Dedifferentiated amniotic fluid mesenchymal stem cell (primary cell): ENCODE measurements at regions not wholly inside any gene's neighbourhood (a gene's known extent, or its start where the extent isn't known, plus 50 kb on each side); places are given as distances from the start of the nearest gene placed in this dataset.
A peak's percentile ranks its signal among the peaks of the same experiment; 100 is the strongest.
"Not testable (repeated sequence)": the region's sequence is repeated elsewhere in the genome, so short reads cannot be mapped to it uniquely, and the experiment has no call there.

Experiments
- DNase-seq: peaks from one replicate; pipeline ENCODE4 v3.0.0-alpha.2; 2016; ENCODE audit errors: extremely low spot score

GRCh38 chr2:87572906-87573305 lies 175.0 kb upstream of the PLGLB2 start:
- DNase-seq: not testable (repeated sequence)

DNA sequence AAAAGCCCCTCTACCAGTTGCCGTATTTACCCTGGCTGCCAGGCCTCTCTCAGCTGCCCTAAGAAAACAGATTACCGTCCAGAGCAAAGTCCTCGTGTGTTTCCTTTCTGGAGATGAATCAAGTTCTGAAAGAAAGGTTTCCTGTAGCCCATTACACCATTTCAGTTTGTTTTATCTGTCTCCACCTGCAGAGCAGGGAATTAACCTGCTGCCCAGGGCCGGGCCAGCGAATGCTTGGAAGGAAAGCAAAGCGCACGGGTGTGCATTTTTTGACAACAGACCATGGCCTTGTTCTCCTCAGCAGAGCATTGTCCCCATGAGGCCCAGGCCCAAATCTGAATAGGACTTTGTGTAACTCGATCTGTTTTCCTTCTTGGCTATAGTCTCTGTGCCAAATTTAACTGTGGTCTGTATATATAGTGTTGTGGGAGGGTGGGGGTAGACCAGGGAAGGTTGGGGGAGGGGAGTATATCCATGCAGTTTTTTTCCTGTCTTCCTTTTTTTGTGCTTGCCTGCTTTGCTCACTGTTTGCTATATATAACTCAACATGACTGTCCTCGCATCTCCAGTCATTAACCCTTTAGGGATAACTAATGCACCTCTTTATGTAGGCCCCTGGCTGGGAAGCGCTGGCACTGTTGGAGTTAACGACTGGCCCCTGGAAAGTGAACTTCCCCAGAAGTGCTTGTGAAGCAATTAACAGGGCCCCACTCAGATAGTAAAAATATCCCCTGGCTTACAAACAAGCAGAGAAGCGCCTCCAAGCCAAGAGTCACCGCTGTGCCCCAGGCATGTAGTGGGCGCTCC lies 174.3 kb upstream of the PLGLB2 start:
- DNase-seq: not testable (repeated sequence)

DNA sequence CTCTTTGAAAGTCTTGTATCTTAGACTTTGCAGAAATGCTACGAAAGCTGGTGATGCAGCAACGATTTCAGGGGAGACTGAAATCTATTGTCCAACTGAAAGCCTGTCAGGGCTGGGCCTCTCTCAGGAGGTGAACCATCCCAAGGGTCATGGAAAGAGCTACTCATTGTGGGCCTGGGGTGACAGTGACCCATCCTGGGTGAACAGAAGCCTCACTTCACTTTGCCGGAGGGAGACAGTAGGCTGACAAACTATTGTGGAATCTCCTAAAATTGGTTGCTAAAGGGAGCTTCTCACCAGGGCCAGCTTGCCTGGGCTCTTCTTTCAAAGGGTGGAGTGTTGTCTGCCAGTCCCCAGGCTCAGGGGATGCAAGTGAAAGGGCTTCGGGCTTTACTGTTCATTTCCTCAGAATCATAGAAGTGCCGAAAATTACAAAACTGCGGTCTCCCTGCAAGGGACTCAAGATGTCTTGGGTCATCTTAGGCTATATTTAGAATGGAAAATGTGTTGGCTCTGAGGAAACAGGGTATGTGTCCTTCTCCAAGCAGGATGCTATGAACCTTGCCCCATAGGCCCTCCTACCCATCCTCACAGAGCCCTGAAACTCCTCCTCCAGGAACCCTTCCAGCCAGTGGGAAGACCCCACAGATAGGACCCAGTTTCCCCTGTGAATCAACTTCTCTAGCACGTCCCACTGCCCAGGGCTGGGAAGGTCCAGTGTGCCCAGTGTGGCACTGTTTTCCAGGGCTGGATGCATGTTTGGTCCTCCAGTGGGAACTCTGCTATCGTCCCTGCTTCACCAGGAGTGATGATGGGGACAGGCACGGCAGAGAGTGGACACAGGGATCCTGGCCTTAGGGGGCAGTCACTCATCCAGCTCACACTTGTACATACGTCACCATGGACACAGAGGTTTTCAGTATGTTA lies 173.4 kb upstream of the PLGLB2 start:
- DNase-seq: not testable (repeated sequence)

DNA sequence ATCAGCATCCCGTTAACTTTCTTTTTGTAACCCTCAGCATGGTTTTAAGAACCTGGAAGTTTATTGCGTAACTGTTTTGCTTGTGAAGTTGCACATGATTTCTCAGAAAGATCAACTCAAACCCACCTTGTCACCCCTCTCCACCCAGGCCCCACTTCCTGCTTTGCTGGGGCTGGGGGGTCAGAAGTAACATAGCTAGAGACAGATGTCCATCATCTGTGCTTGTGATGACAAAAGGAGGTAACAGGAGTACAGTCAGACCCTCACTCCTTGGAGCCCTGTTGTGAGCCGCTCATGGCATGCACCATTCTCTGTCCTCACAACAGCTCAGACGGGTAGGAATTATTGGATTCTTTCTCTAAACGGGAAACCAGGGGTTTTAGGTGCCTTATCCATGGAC lies 172.7 kb upstream of the PLGLB2 start:
- DNase-seq: not testable (repeated sequence)

GRCh38 chr2:87577358-87577757 lies 170.5 kb upstream of the PLGLB2 start:
- not testable (repeated sequence) for DNase-seq

DNA sequence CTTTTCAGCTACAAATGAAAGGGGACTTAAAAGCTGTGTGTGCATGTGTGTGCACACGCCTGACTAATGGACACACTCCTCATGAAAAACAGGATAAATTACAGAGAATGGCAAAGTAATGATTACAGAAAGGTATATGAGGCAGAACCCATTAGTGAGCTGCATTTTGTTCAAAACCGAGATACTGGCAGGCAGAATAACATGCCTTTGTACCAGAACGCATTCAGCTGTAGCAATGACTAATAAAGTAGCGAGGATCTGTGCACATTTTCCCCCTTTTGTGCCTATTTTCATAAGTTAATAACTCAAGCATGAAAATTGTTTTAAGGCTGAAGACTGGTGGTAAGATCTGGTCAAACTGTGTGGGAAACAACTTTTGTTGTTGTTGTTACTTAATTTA lies 165.7 kb upstream of the PLGLB2 start:
- not testable (repeated sequence) for DNase-seq

DNA sequence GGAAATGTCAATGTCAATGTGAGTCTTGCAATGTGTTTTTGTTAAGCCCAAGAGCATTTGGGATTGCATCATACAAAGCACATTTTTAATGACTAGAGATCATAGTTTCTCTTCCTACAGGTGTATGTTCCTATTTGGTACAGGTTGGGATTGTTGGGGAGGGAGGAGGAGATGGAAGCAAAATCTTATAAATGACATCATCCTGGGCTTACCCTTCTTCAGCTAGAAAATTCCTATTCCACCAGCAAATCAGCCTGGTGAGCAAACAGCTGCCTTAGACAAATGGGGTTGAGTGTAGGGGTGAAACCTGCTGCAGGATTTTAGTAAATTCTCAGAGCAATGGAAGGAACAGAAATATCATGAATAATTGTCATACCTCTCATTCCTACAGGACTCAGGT lies 165.3 kb upstream of the PLGLB2 start:
- peak; percentile 9 for DNase-seq

GRCh38 chr2:87583370-87583769 lies 164.5 kb upstream of the PLGLB2 start:
- not testable (repeated sequence) for DNase-seq

GRCh38 chr2:87583803-87584202 lies 164.1 kb upstream of the PLGLB2 start:
- not testable (repeated sequence) for DNase-seq

DNA sequence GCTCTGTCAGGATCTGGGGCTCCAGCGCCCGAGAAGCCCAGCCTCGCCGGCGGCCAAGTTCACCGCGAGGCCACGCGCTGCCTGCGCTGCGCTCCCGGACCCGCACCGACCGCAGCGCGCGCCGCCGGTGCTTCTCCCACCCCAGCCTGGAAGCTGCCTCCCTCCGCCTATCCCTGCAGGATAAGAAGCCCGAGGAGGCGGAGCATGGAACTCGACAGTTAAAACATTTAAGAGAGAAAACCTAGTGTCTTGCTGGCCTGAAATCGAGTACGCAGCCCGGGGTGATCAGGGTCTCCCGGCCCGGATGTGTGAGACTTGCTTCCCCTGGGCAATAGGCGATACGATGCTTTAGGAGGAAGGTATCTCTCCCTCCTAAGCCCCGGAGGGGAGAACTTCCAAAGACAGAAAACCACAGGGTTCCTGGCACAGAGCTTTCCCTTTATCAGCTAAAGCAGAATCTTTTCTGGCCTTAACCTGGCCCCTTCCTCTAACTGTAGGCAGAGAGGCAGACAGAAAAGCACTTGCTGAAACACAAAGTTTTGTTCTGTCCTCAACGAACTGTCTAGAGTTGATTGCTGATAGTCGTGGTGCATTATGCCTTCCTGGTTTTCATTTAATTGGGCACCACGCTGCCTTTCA lies 163.5 kb upstream of the PLGLB2 start:
- DNase-seq: peak; percentile 12

GRCh38 chr2:87587934-87588333 lies 160.0 kb upstream of the PLGLB2 start:
- not testable (repeated sequence) for DNase-seq

DNA sequence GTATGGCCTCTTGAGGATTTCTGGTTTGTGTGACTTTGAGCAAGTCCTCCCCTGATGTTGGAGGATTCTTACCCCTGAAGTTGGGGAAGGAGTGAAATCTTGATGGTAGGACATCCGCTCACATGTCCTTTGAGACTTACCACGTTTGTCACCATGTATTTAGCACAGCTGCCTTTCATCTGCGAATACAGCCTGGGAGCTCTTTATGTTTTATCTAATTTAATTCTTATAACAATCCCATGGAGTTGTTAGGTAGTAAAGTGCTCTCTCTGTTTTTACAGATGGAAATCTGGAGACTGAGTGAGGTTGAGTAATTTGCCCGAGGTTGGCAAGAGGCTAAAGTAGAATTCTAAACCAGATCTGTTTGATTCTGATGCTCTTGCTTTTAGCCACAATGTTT lies 154.9 kb upstream of the PLGLB2 start:
- not testable (repeated sequence) for DNase-seq

GRCh38 chr2:87593784-87594610 lies 153.9 kb upstream of the PLGLB2 start:
- DNase-seq: peak; percentile 14

- DNase-seq: not testable (repeated sequence)
Measured at GRCh38 chr2:87594611-87594992, 153.3 kb upstream of the PLGLB2 start.

DNA sequence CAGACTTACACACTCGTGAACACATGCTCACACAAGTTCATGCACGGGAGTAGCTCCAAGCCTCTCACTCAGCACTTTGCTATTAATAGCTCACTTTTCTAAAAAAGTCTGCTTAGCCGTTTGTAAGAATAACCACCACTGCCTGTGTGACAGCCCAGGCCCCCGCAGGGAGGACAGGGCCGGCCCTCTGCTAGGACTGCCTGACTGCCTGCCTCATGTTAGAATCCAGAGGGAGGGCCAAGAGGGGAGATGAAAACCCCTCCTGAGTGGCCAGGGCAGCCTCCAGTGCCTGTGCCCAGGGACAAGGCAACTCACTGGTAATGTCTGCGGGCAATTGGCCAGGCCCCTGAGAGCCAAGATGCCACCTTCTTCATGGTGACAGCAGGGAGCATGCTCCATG lies 152.9 kb upstream of the PLGLB2 start:
- DNase-seq: peak; percentile 3

DNA sequence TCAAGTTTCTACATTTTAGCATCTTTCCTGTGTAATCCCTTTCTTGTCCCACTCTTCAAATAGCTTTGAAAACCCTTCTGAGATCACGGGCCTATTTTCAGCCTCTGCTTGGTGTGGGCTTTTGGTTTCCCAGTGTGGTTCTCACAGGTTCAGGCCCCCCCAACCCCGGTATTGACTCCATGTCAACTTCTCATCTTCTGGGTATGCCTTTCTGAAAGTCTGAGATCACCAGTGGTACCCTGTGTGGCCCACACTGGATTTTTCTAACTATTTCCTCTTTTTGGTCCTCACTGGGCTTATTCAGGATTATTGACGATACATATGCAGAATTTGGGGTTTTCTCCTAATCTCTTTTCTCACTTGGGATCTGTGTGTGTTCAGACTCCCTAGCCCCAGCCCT lies 146.9 kb upstream of the PLGLB2 start:
- DNase-seq: not testable (repeated sequence)

- DNase-seq: not testable (repeated sequence)
Measured at GRCh38 chr2:87602118-87602517, 145.8 kb upstream of the PLGLB2 start.

- DNase-seq: not testable (repeated sequence)
Measured at GRCh38 chr2:87602728-87603127, 145.2 kb upstream of the PLGLB2 start.

DNA sequence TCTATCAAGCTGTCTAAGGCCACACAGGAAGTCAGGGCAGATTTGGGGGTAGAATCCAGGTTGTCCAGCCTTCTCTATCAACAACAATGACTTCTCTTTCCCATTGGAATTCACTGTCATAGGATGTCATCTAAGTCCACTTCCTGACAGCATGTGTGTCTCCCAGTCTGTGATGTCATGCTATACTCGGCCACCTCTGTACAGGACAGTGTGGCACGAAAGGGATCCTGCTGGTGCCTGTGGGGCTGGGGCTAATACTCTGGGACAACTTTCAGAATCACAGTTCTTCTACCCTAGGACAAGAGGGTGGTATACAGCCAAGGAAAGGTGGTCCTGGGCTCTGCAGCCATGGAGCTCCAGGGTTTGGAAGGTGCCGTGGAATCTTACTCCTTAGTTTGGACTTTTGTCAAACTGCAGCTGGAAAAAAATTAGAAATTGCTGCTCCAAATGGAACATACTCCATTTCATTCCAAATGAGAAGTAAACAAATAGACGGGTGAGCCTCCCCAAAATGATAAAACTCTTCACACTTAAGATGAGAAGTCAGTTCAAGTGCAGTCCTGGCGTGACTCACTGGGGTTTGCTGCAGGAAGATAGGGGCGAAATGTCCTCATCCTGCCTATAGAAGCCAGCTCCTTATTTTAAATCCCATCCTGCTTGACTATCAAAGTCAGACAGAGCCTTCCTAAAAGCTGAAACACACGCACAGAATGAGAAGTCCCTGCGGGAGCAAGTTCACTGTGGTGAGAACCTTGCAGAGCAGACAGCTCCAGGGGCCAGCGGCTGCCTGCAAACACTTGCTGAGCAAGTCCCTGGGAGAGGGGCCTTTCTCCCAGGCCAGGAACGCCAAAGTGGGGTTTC lies 144.2 kb upstream of the PLGLB2 start:
- DNase-seq: peak; percentile 12

DNA sequence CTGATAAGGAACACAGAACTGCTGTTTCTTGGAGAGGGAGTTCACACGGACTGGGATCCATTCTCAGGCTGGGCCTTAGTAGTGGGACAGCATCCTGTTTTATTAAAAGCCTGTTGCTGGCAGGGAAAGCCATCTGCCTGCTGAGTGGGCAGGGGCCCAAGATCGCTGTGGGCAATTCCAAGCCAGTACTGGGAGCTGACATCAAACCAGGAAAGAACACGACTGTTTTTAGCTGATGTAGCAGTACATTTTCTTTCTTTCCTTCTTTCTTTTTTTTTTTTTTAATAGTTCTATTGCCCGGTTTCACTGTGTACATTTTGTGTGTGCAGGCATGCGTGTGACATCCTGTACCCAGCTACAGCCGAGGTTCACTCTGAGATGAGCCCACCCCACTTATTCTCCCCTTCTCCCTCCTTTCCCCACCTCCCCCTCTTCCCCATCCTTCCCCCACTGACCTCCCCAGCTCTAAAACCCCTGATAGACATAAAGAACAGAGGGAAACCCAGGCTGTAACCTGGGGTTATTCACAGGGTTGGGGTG lies 143.5 kb upstream of the PLGLB2 start:
- DNase-seq: peak; percentile 13
